Adipocyte (in vitro differentiated cells): ENCODE measurements at regions not wholly inside any gene's neighbourhood (a gene's known extent, or its start where the extent isn't known, plus 50 kb on each side); places are given as distances from the start of the nearest gene placed in this dataset.
A peak's percentile ranks its signal among the peaks of the same experiment; 100 is the strongest.
"Not testable (repeated sequence)": the region's sequence is repeated elsewhere in the genome, so short reads cannot be mapped to it uniquely, and the experiment has no call there.

Source experiments
- DNase-seq: peaks from one replicate; pipeline ENCODE4 v3.0.0-alpha.2; 2015; ENCODE audit warnings: low read depth
- H3K27me3 ChIP-seq: replicated peaks from 2 replicates; pipeline ENCODE4 v1.7.0; 2013; ENCODE audit warnings: mild to moderate bottlenecking, low read length, moderate library complexity; ENCODE audit not compliant: control insufficient read depth, insufficient read depth
- H3K36me3 ChIP-seq: 2 replicates; pipeline ENCODE4 v1.7.0; 2013; ENCODE audit warnings: low read length, mild to moderate bottlenecking, moderate library complexity; ENCODE audit not compliant: control insufficient read depth, insufficient read depth, severe bottlenecking
- H3K4me1 ChIP-seq: 2 replicates; pipeline ENCODE4 v1.7.0; 2013; ENCODE audit warnings: mild to moderate bottlenecking, low read length, moderate library complexity; ENCODE audit not compliant: control insufficient read depth, insufficient read depth
- H3K4me3 ChIP-seq: 2 replicates; pipeline ENCODE4 v1.7.0; 2013; ENCODE audit warnings: mild to moderate bottlenecking, low read length, moderate library complexity
- H3K9ac ChIP-seq: 2 replicates; pipeline ENCODE4 v1.7.0; 2013; ENCODE audit warnings: mild to moderate bottlenecking, low read length, moderate library complexity
- H3K9me3 ChIP-seq: 2 replicates; pipeline ENCODE4 v1.7.0; 2013; ENCODE audit warnings: mild to moderate bottlenecking, low read length, moderate library complexity; ENCODE audit not compliant: control insufficient read depth

GRCh38 chr11:127965939-127966668 is 621.3 kb downstream of the ETS1 start:
- Histone ChIP-seq H3K27me3 (no peaks in the 10 kb centered on the region), H3K9ac (no peak overlapping the region), H3K9me3 (no peaks in the 10 kb centered on the region), H3K4me3 (peak overlapping the region; percentile 31), H3K4me1 (peaks cover 42% of the 10 kb centered on the region), H3K36me3 (no peaks in the 10 kb centered on the region)
- DNase-seq = peak; percentile 78

- Histone ChIP-seq H3K4me1 (peaks cover 42% of the 10 kb centered on the region), H3K27me3 (no peaks in the 10 kb centered on the region), H3K4me3 (no peak overlapping the region), H3K36me3 (no peaks in the 10 kb centered on the region), H3K9ac (no peak overlapping the region), H3K9me3 (no peaks in the 10 kb centered on the region)
- peak; percentile 2 for DNase-seq
Measured at GRCh38 chr11:127962416-127962815, 624.9 kb downstream of the ETS1 start.

DNA sequence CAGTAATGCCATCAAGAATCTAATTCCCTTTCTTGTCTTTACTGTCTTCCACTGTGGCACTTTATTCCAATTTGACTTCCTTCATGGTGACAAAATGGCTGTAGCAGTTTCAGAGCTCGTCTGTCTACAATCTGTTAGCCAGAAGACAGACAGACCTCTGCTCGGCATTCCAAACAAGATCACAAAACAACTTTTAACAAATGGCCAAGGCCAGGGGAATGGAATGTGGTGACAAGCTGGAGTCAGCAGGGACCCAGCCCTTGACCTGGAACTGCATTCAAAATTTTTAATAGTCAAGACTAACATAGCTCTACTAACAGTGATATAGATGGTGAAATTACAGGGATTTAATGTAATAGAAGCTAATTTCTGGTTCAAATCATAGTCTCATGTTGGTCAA is 637.2 kb downstream of the ETS1 start:
- Histone ChIP-seq H3K27me3 (no peaks in the 10 kb centered on the region), H3K9me3 (peaks cover under 1% of the 10 kb centered on the region), H3K4me1 (no peaks in the 10 kb centered on the region), H3K9ac (no peak overlapping the region), H3K36me3 (no peaks in the 10 kb centered on the region), H3K4me3 (no peak overlapping the region)
- DNase-seq = no peak

DNA sequence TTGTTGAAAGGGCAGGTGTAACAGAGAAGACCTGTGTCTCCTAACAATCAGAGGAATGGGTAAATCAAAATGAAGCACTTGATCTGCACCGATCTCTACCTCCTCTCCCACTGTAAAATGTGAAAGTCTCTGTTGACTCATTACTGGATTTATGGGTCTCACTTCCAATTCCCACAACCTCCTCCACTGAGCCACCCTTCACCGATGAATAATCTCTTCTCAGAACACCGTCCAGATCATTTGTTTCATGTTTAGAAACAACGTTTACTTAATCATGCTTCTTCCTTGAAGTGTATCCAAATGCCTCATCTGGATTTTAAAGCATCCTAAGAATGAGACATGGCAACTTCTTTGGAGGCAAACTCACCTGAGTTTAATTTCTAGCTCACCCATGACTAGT is 643.6 kb downstream of the ETS1 start:
- H3K4me1 ChIP-seq = peaks cover 3% of the 10 kb centered on the region
- no peak overlapping the region for H3K4me3 ChIP-seq
- peaks cover 3% of the 10 kb centered on the region for H3K27me3 ChIP-seq
- no peaks in the 10 kb centered on the region for H3K9me3 ChIP-seq
- H3K36me3 ChIP-seq = no peaks in the 10 kb centered on the region
- no peak for DNase-seq
- H3K9ac ChIP-seq = no peak overlapping the region

DNA sequence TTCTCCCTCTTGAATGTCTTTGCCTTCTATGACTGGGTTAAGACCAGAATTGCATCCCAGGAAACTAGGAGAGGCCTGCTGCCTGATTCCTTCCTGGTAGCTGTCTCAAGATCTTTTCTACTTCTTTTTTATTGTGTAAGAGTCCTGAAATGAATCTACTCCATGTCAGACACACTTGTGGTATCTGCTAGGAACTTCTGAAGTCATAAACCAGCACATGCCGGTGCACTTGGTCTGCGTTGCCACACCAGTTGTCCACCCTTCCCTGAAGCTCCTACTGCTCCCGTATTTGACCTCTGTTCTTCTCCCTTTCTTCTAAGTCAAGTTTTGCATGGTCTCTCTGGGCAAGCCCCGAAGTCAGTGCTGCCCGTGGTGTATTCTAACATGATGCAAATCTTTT is 644.2 kb downstream of the ETS1 start:
- no peak for DNase-seq
- peaks cover 3% of the 10 kb centered on the region for H3K4me1 ChIP-seq
- peaks cover 3% of the 10 kb centered on the region for H3K27me3 ChIP-seq

DNA sequence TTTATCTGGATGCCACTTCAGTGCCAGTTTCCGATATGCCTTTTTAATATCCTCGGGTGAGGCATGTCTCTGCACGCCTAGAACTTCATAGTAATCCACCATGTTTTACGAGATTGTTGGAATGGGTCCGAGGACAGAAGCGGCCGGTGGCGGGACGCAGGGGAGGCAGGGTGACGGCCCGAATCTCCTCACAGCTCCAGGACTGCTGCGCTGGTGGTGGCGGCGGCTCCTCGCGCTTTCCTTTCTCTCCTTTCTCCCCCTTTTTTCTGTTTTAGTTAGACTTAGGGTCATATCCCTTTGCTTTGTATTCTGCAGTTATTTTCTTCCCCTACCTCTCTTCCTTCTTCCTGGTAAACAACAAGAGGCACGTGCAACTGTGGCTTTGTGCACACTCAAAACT is 645.8 kb downstream of the ETS1 start:
- not testable (repeated sequence) for H3K27me3 ChIP-seq, H3K4me3 ChIP-seq, DNase-seq

More for the DNA sequence above, 644.2 kb downstream of the ETS1 start:
- Histone ChIP-seq H3K9ac (no peak overlapping the region), H3K4me3 (no peak overlapping the region), H3K36me3 (no peaks in the 10 kb centered on the region), H3K9me3 (no peaks in the 10 kb centered on the region)

GRCh38 chr11:127939000-127939399 is 648.4 kb downstream of the ETS1 start:
- no peak overlapping the region for H3K4me3 ChIP-seq
- peaks cover 3% of the 10 kb centered on the region for H3K27me3 ChIP-seq
- H3K9me3 ChIP-seq = no peaks in the 10 kb centered on the region
- peaks cover 3% of the 10 kb centered on the region for H3K4me1 ChIP-seq
- no peak overlapping the region for H3K9ac ChIP-seq
- DNase-seq = no peak
- no peaks in the 10 kb centered on the region for H3K36me3 ChIP-seq

More for the DNA sequence above, 645.8 kb downstream of the ETS1 start:
- H3K9ac ChIP-seq, H3K4me1 ChIP-seq, H3K36me3 ChIP-seq, H3K9me3 ChIP-seq: not testable (repeated sequence)

DNA sequence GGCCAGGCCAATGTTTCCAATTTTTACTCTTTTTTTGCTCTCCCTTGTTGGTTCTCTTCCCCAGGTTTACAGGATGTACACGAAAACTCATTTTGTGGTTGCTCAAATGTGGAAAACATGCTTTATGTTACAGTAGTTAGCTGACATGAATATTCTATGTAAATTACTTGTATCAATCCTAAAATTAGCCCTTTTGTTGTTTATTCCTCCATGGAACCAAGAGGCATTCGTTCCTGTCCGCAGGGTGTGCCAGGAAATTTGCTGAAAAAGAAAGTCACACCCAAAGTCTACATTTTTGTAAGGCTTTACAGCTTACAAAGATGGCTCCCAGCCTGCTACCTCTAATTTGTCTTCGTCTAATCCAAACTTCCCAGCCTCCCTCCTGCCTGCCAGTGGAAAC is 652.3 kb downstream of the ETS1 start:
- Histone ChIP-seq H3K4me1 (no peaks in the 10 kb centered on the region), H3K4me3 (no peak overlapping the region), H3K9ac (no peak overlapping the region), H3K27me3 (no peaks in the 10 kb centered on the region), H3K9me3 (no peaks in the 10 kb centered on the region), H3K36me3 (no peaks in the 10 kb centered on the region)
- DNase-seq = no peak

DNA sequence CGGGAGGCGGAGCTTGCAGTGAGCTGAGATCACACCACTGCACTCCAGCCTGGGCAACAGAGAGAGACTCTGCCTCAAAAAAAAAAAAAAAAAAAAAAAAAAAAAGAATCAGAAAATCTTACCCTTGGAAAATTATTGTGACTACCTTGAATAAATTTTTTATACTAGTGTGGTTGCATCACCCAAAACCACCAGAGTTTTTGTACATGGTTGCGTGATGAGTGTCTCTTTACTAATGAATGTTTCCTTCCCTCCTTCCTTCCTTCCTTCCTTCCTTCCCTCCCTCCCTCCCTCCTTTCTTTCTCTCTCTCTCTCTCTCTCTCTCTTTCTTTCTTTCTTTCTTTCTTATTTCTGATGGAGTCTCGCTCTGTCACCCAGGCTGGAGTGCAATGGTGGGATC is 653.4 kb downstream of the ETS1 start:
- DNase-seq, H3K36me3 ChIP-seq, H3K4me3 ChIP-seq, H3K9ac ChIP-seq, H3K9me3 ChIP-seq, H3K4me1 ChIP-seq, H3K27me3 ChIP-seq: not testable (repeated sequence)

GRCh38 chr11:127931803-127932202 is 655.6 kb downstream of the ETS1 start:
- no peaks in the 10 kb centered on the region for H3K36me3 ChIP-seq
- no peak for DNase-seq
- H3K9me3 ChIP-seq = no peaks in the 10 kb centered on the region
- H3K4me1 ChIP-seq = no peaks in the 10 kb centered on the region
- H3K4me3 ChIP-seq = no peak overlapping the region
- no peaks in the 10 kb centered on the region for H3K27me3 ChIP-seq
- H3K9ac ChIP-seq = no peak overlapping the region

DNA sequence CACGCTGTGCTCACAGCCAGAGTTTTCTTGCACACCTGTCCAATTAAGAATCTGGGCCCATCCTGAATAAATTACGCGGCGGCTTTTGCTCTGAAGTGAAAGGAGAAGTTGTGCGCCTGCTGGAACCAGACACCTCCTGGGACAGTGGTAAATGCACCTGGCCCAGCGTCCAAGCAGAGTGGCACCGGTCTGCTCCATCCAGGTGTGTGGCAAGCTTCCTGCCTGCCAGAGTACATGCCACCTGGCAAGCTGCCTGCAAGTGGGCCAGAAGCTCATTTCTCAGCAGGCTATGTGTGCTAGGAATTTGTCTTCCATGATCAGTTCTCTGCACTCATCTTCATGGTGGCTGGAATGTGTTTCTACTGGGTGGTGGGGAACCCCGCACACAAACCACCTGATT is 660.6 kb downstream of the ETS1 start:
- no peak for DNase-seq
- Histone ChIP-seq H3K9ac (no peak overlapping the region), H3K27me3 (no peaks in the 10 kb centered on the region), H3K4me3 (no peak overlapping the region), H3K4me1 (no peaks in the 10 kb centered on the region), H3K36me3 (no peaks in the 10 kb centered on the region), H3K9me3 (no peaks in the 10 kb centered on the region)

DNA sequence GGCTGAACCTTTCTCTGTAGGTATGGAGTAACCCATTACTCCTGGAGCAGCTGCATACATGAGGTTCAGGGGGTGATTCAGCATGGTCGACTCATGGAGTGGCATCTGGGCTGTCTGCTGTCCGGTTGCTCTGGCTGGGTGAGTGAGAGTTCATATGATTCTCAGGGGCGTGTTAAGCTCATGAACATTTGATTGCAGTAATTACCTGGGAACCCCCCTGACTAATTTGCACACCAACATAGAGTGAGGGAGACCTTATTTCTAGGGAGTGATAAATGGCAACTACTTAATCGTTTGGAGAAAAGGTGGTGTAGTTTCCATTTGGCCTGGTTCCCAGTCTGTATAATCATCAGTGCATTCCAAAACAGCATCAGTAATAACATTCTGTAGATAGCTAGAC is 661.9 kb downstream of the ETS1 start:
- H3K4me3 ChIP-seq = no peak overlapping the region
- no peaks in the 10 kb centered on the region for H3K36me3 ChIP-seq
- H3K4me1 ChIP-seq = no peaks in the 10 kb centered on the region
- H3K27me3 ChIP-seq = no peaks in the 10 kb centered on the region
- H3K9ac ChIP-seq = no peak overlapping the region
- DNase-seq = no peak
- H3K9me3 ChIP-seq = no peaks in the 10 kb centered on the region
